ENCODE measurements at regions not wholly inside any gene's neighbourhood (a gene's known extent, or its start where the extent isn't known, plus 50 kb on each side); places are given as distances from the start of the nearest gene placed in this dataset.

GRCh38 chr4:71125137-71125536 lies 131.7 kb downstream of the DCK start:
- Histone ChIP-seq H3K9me3 (ENCODE audit: insufficient read depth in 2 of 2, low read depth in 1 of 2, low read length in 1 of 2) (peaks cover 3 to 9% of the 10 kb centered on the region in 2 experiments; a peak in 3 of 4 replicates), H3K79me2 (ENCODE audit: control insufficient read depth in 1 of 2, insufficient read depth in 2 of 2, low read length in 2 of 2) (no peaks in the 10 kb centered on the region), H4K20me1 (replicated peaks in 1 of 2; ENCODE audit: control insufficient read depth in 1 of 2, insufficient read depth in 2 of 2, low read length in 2 of 2) (no peaks in the 10 kb centered on the region), H3K23ac (ENCODE audit: insufficient read length) (no peak overlapping the region), H3K56ac (replicated peaks; ENCODE audit: insufficient read length, low read depth, low read length) (no peak overlapping the region), H3K23me2 (ENCODE audit: low read depth, low read length) (no peaks in the 10 kb centered on the region), H2AK5ac (ENCODE audit: low read depth, low read length) (no peak overlapping the region), H2BK5ac (ENCODE audit: low read depth, low read length) (no peak overlapping the region), H3K36me3 (ENCODE audit: control insufficient read depth in 2 of 4, insufficient read depth in 4 of 4, low read length in 3 of 4) (no peaks in the 10 kb centered on the region), H3K9ac (replicated peaks in 1 of 4; ENCODE audit: extremely low read depth in 1 of 4, low read depth in 3 of 4, low read length in 3 of 4) (no peak overlapping the region), H4K91ac (replicated peaks; ENCODE audit: insufficient read length, low read length) (no peak overlapping the region), H3K79me1 (ENCODE audit: low read depth, low read length) (no peaks in the 10 kb centered on the region), H3K4me1 (replicated peaks in 1 of 4; ENCODE audit: control insufficient read depth in 3 of 4, insufficient read depth in 4 of 4, low read length in 3 of 4) (no peaks in the 10 kb centered on the region), H3K18ac (ENCODE audit: extremely low read depth, low read length) (no peak overlapping the region), H3K4ac (replicated peaks; ENCODE audit: insufficient read length, low read depth, low read length) (no peak overlapping the region), H3K14ac (ENCODE audit: insufficient read length) (no peak overlapping the region), H2BK15ac (ENCODE audit: low read length) (no peak overlapping the region), H3K4me3 (ENCODE audit: extremely low read depth in 1 of 4, insufficient read depth in 2 of 4, low read depth in 3 of 4, low read length in 4 of 4) (no peak overlapping the region), H3K4me2 (ENCODE audit: insufficient read depth in 1 of 2, low read depth in 2 of 2, low read length in 2 of 2) (no peak overlapping the region), H2AFZ (ENCODE audit: low read length) (no peak overlapping the region), H2BK120ac (replicated peaks; ENCODE audit: low read depth, low read length) (no peak overlapping the region), H2BK20ac (ENCODE audit: low read length) (no peak overlapping the region), H4K8ac (ENCODE audit: extremely low read depth, insufficient read depth, low read length) (no peak overlapping the region), H4K5ac (ENCODE audit: insufficient read length, low read depth, low read length) (no peak overlapping the region), H3K27me3 (replicated peaks in 1 of 4; ENCODE audit: control insufficient read depth in 3 of 4, extremely low read depth in 1 of 4, insufficient read depth in 3 of 4, low read length in 3 of 4) (no peaks in the 10 kb centered on the region), H2BK12ac (ENCODE audit: low read depth, low read length) (no peak overlapping the region), H3K27ac (ENCODE audit: low read depth, low read length) (no peak overlapping the region)
- POLR2A ChIA-PET (ENCODE audit: partially characterized antibody) = no interaction called here
- FAIRE-seq (no peak), DNase-seq (ENCODE audit: low read depth in 1 of 2, low spot score in 2 of 2) (no peak)
- WGBS, 2 experiments (ENCODE audit: extremely low coverage in 1 of 2, insufficient coverage in 1 of 2, insufficient read length in 1 of 2, insufficient replicate concordance in 2 of 2, low coverage in 1 of 2, low lambda C conversion rate in 2 of 2, missing lambda C conversion rate in 1 of 2) = 91% methylated on average over 4 of the region's 4 CpGs; no CpG with 5 or more reads in 1 of the 2 experiments
- TF ChIP-seq CTBP2 (IDR thresholded peaks at IDR 0.05; ENCODE audit: borderline replicate concordance, insufficient read depth, insufficient read length, low read length) (no peak), YY1 (IDR thresholded peaks at IDR 0.05; ENCODE audit: low read depth, low read length) (no peak), KDM1A (IDR thresholded peaks at IDR 0.05; ENCODE audit: borderline replicate concordance, low read length) (no peak), NANOG (IDR thresholded peaks at IDR 0.05; ENCODE audit: insufficient read depth, low read depth, low read length, poor library complexity, severe bottlenecking) (no peak), BCL11A (IDR thresholded peaks at IDR 0.05; ENCODE audit: low read depth in 2 of 2, low read length in 2 of 2) (no peak), CHD1 (IDR thresholded peaks at IDR 0.05; ENCODE audit: low read depth, low read length) (no peak)
- CTCF ChIA-PET (ENCODE audit: partially characterized antibody) = no interaction called here
